ENCODE measurements at regions not wholly inside any gene's neighbourhood (a gene's known extent, or its start where the extent isn't known, plus 50 kb on each side); places are given as distances from the start of the nearest gene placed in this dataset.

DNA sequence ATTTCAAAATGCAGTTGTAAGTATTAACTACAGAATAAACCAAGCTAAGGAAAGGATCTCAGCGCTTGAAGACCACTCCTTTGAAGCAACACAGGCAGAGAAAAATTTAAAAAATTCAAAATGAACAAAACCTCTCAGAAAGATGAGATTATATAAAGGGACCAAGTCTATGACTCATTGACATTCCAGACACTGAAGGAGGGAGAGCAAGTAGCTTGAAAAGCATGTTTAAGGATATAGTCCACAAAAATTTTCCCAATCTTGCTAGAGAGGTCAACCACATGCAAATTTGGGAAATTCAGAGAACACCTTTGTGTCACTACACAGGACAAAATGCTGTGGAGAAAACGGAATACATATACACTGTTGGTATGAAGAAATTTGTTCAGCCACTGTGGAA, 112.6 kb upstream of the MC4R start:
- ChIA-PET POLR2A (no interaction called here), CTCF (interaction anchor here (0.6 kb wide), 1 partner anchor 204 kb away, joined by 3 read pairs; no protein-coding TSS in a partner anchor)
- Histone ChIP-seq H3K9me3 (no peaks in the 10 kb centered on the region), H3K4me1 (no peaks in the 10 kb centered on the region), H3K4me3 (no peak overlapping the region), H3K4me2 (no peak overlapping the region), H3K27ac (no peak overlapping the region)
- WGBS (ENCODE audit: missing lambda C conversion rate) = 13% methylated on average over 2 of the region's 2 CpGs
- FAIRE-seq = no peak
- no peak for DNase-seq (ENCODE audit: low read depth in 1 of 2, low spot score in 1 of 2)
- no peak for ATAC-seq
- TF ChIP-seq, protein P1, sequence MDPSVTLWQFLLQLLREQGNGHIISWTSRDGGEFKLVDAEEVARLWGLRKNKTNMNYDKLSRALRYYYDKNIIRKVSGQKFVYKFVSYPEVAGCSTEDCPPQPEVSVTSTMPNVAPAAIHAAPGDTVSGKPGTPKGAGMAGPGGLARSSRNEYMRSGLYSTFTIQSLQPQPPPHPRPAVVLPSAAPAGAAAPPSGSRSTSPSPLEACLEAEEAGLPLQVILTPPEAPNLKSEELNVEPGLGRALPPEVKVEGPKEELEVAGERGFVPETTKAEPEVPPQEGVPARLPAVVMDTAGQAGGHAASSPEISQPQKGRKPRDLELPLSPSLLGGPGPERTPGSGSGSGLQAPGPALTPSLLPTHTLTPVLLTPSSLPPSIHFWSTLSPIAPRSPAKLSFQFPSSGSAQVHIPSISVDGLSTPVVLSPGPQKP (IDR thresholded peaks at IDR 0.05; ENCODE audit: low read depth, low read length) = no peak
- TF ChIP-seq GATA3 (IDR thresholded peaks at IDR 0.05; ENCODE audit: borderline replicate concordance) (no peak), RAD21 (conservative IDR thresholded peaks at IDR 0.05 in 1 of 2, IDR thresholded peaks at IDR 0.05 in 1 of 2) (no peak), CHD4 (IDR thresholded peaks at IDR 0.05; ENCODE audit: borderline replicate concordance) (no peak), POLR2A (IDR thresholded peaks at IDR 0.05; ENCODE audit: low read length) (no peak), EHF (CRISPR knock-in tag; IDR thresholded peaks at IDR 0.05) (no peak), PHF8 (IDR thresholded peaks at IDR 0.05; ENCODE audit: borderline replicate concordance, low read depth) (no peak), RARB (CRISPR knock-in tag; IDR thresholded peaks at IDR 0.05) (no peak), HDAC2 (IDR thresholded peaks at IDR 0.05) (no peak), HOXB13 (CRISPR knock-in tag; IDR thresholded peaks at IDR 0.05; ENCODE audit: low read depth) (no peak), POLR2AphosphoS2 (conservative IDR thresholded peaks at IDR 0.05; ENCODE audit: low read length) (no peak), CBX2 (IDR thresholded peaks at IDR 0.05; ENCODE audit: borderline replicate concordance, low read depth) (no peak), EHMT2 (IDR thresholded peaks at IDR 0.05; ENCODE audit: low read depth) (no peak), SMC3 (IDR thresholded peaks at IDR 0.05) (no peak), CBX8 (IDR thresholded peaks at IDR 0.05) (no peak)
- TF ChIP-seq, protein P2, sequence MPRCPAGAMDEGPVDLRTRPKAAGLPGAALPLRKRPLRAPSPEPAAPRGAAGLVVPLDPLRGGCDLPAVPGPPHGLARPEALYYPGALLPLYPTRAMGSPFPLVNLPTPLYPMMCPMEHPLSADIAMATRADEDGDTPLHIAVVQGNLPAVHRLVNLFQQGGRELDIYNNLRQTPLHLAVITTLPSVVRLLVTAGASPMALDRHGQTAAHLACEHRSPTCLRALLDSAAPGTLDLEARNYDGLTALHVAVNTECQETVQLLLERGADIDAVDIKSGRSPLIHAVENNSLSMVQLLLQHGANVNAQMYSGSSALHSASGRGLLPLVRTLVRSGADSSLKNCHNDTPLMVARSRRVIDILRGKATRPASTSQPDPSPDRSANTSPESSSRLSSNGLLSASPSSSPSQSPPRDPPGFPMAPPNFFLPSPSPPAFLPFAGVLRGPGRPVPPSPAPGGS (IDR thresholded peaks at IDR 0.05) = no peak

DNA sequence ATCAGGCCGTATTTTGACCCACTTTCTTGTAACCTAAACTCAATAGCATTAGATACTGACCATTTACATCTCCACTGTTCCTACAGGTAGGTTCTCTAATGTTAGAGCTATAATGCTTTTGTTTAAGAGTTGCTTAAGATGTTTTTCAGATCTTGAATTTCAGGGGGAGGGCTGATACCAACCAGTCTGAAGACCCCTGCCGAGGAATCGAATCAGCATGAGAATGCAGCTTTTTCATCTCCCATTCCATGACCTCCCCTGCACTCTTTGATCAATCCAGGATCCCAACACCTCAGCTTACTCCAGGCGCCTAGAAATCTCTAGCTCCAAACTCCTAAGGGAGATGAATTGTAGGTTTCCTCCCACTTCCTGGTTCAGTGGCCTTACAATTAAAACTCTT, 120.5 kb upstream of the MC4R start:
- H3K4me1 ChIP-seq = no peaks in the 10 kb centered on the region
- ChIA-PET POLR2A (no interaction called here), CTCF (no interaction called here)
- TF ChIP-seq PHF8 (IDR thresholded peaks at IDR 0.05; ENCODE audit: borderline replicate concordance, low read depth) (no peak), SREBF2 (IDR thresholded peaks at IDR 0.05) (no peak), CHD4 (IDR thresholded peaks at IDR 0.05; ENCODE audit: borderline replicate concordance) (no peak), EHF (CRISPR knock-in tag; IDR thresholded peaks at IDR 0.05) (no peak), NR3C1 (IDR thresholded peaks at IDR 0.05) (no peak), EHMT2 (IDR thresholded peaks at IDR 0.05; ENCODE audit: low read depth) (no peak), SMC3 (IDR thresholded peaks at IDR 0.05) (no peak), POLR2A (IDR thresholded peaks at IDR 0.05; ENCODE audit: low read length) (no peak), CBX8 (IDR thresholded peaks at IDR 0.05) (no peak), CBX2 (IDR thresholded peaks at IDR 0.05; ENCODE audit: borderline replicate concordance, low read depth) (no peak), FOXS1 (CRISPR knock-in tag; IDR thresholded peaks at IDR 0.05) (no peak), CHD2 (IDR thresholded peaks at IDR 0.05; ENCODE audit: low read length, partially characterized antibody) (no peak)
- TF ChIP-seq, protein P2 (IDR thresholded peaks at IDR 0.05) = no peak
- TF ChIP-seq, protein P3, sequence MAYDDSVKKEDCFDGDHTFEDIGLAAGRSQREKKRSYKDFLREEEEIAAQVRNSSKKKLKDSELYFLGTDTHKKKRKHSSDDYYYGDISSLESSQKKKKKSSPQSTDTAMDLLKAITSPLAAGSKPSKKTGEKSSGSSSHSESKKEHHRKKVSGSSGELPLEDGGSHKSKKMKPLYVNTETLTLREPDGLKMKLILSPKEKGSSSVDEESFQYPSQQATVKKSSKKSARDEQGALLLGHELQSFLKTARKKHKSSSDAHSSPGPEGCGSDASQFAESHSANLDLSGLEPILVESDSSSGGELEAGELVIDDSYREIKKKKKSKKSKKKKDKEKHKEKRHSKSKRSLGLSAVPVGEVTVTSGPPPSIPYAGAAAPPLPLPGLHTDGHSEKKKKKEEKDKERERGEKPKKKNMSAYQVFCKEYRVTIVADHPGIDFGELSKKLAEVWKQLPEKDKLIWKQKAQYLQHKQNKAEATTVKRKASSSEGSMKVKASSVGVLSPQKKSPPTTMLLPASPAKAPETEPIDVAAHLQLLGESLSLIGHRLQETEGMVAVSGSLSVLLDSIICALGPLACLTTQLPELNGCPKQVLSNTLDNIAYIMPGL (CRISPR knock-in tag; IDR thresholded peaks at IDR 0.05; ENCODE audit: borderline replicate concordance) = no peak
- TF ChIP-seq, protein P1 (IDR thresholded peaks at IDR 0.05; ENCODE audit: low read depth, low read length) = no peak
- TF ChIP-seq, protein P4, sequence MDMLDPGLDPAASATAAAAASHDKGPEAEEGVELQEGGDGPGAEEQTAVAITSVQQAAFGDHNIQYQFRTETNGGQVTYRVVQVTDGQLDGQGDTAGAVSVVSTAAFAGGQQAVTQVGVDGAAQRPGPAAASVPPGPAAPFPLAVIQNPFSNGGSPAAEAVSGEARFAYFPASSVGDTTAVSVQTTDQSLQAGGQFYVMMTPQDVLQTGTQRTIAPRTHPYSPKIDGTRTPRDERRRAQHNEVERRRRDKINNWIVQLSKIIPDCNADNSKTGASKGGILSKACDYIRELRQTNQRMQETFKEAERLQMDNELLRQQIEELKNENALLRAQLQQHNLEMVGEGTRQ (IDR thresholded peaks at IDR 0.05) = no peak
- WGBS (ENCODE audit: missing lambda C conversion rate) = 47% methylated on average over 4 of the region's 4 CpGs
- DNase-seq (ENCODE audit: low read depth in 1 of 2, low spot score in 1 of 2) (no peak), FAIRE-seq (no peak), ATAC-seq (no peak)
- H3K4me3 ChIP-seq = no peak overlapping the region
- H3K4me2 ChIP-seq = no peak overlapping the region
- H3K9me3 ChIP-seq = no peaks in the 10 kb centered on the region
- H3K27ac ChIP-seq = no peak overlapping the region
